ACC112 (cell line): ENCODE measurements at regions not wholly inside any gene's neighbourhood (a gene's known extent, or its start where the extent isn't known, plus 50 kb on each side); places are given as distances from the start of the nearest gene placed in this dataset.

Experiments
- H2AFZ ChIP-seq: fragments of 200-600 bp; sonication (generic); one replicate; pipeline ENCODE4 v1.6.0; 2017; ENCODE audit warnings: antibody characterized with exemption, low read length; ENCODE audit not compliant: unreplicated experiment
- H3K27ac ChIP-seq: fragments of 200-600 bp; sonication (generic); 2 replicates; pipeline ENCODE4 v1.5.1; 2014; ENCODE audit warnings: low read depth, mild to moderate bottlenecking, antibody characterized with exemption, low read length, moderate library complexity
- H3K27me3 ChIP-seq: fragments of 200-600 bp; sonication (generic); 2 replicates; pipeline ENCODE4 v1.6.1; 2014; ENCODE audit warnings: mild to moderate bottlenecking, antibody characterized with exemption, low read length, moderate library complexity, mixed read lengths; ENCODE audit not compliant: insufficient read depth
- H3K36me3 ChIP-seq: fragments of 200-600 bp; sonication (generic); 2 replicates; pipeline ENCODE4 v1.6.1; 2016; ENCODE audit warnings: mild to moderate bottlenecking, antibody characterized with exemption, low read length, moderate library complexity, mixed read lengths; ENCODE audit not compliant: insufficient read depth
- H3K4me1 ChIP-seq: fragments of 200-600 bp; sonication (generic); one replicate; pipeline ENCODE4 v1.6.1; 2016; ENCODE audit warnings: low read length, mixed read lengths; ENCODE audit not compliant: insufficient read depth, unreplicated experiment, control insufficient read depth
- H3K4me3 ChIP-seq: fragments of 200-600 bp; sonication (generic); 2 replicates; pipeline ENCODE4 v1.5.1; 2014; ENCODE audit warnings: mild to moderate bottlenecking, low read depth, low read length
- H3K79me2 ChIP-seq: fragments of 200-600 bp; sonication (generic); one replicate; pipeline ENCODE4 v1.6.0; 2016; ENCODE audit warnings: low read length; ENCODE audit not compliant: control insufficient read depth, unreplicated experiment, insufficient read depth

DNA sequence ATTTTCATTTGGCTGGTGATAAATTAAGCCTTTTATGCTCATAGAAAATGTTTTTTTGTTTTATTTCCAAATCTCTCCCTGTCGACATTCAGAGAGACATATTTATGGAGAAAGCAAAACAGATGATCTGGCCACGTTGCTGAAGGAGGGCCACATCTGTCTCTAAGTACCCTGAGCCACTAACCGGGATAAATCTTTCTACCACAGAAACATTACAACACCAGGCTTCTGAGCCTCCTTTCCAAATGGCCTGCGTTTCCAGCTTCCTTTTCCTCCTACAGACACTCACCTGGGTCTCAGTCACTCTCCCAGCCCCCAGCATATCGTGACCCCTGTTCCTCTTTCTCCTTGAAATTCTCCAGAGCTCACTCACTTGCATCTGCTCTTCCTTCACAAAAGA, 161.0 kb downstream of the ARRDC4 start:
- Histone ChIP-seq H3K4me1 (no peaks in the 10 kb centered on the region), H3K36me3 (no peaks in the 10 kb centered on the region), H3K79me2 (no peaks in the 10 kb centered on the region), H3K4me3 (no peak overlapping the region), H3K27ac (no peak overlapping the region), H2AFZ (no peak overlapping the region), H3K27me3 (no peaks in the 10 kb centered on the region)

DNA sequence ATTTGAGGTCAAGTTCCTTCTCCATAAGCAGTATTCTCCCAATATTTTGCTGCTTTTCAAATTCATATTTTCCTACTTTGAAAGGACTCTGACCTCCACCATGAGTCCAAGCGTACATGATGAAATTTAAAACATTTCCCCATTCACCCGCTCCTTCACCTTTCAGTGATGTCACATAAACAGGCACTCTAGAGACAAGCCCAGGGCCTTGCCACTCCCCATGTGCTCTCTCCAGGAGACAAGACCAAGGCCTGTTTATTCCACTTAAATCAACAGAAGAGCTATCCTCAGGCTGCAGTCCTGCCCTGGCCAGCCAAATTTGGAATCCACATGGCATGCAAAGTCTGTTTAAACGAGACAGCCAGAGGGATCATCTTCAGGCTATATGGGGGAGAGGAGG, 161.5 kb downstream of the ARRDC4 start:
- Histone ChIP-seq H3K36me3 (no peaks in the 10 kb centered on the region), H3K79me2 (no peaks in the 10 kb centered on the region), H2AFZ (no peak overlapping the region), H3K27ac (no peak overlapping the region), H3K27me3 (no peaks in the 10 kb centered on the region), H3K4me3 (no peak overlapping the region), H3K4me1 (no peaks in the 10 kb centered on the region)

DNA sequence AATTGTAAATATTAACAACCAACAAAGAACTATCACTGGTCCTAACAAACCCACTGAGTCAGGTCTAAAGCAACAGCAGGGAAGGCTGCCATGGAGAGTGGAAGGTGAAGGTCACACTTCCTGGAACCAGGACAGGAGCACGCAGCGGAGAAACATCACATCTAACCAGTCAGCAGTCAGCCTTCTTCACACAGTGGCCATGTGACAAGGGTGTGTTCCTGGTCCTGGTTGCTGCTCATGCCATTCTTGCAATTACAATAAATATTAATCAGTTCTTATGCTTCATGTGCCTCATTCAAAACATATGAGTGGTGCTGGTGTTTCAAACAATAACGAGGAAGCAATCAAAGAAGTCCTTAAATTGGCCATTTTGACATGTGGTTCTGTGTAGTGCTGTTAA, 162.8 kb downstream of the ARRDC4 start:
- Histone ChIP-seq H2AFZ (no peak overlapping the region), H3K79me2 (no peaks in the 10 kb centered on the region), H3K27ac (no peak overlapping the region), H3K4me1 (no peaks in the 10 kb centered on the region), H3K27me3 (no peaks in the 10 kb centered on the region), H3K4me3 (no peak overlapping the region), H3K36me3 (no peaks in the 10 kb centered on the region)

DNA sequence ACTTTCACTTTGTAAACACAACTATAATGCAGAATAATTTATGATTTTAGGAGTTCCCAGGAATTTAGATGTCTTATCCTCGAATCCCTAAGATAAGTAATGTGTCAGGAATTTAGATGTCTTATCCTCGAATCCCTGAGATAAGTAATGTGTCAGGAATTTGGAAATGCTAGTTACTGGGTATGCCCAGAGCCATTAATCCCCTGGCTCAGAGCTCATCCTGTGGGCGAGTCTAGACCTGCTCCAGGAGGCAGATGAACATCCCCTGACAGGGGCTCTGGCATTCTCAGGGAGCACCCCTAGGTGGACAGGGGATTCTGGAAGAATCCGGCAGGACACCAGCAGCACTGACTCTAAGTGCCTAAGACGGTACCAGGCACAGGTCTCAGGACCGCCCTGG, 163.3 kb downstream of the ARRDC4 start:
- Histone ChIP-seq H3K4me3 (no peak overlapping the region), H3K27ac (no peak overlapping the region), H3K27me3 (no peaks in the 10 kb centered on the region), H2AFZ (no peak overlapping the region), H3K79me2 (no peaks in the 10 kb centered on the region), H3K4me1 (no peaks in the 10 kb centered on the region), H3K36me3 (no peaks in the 10 kb centered on the region)

DNA sequence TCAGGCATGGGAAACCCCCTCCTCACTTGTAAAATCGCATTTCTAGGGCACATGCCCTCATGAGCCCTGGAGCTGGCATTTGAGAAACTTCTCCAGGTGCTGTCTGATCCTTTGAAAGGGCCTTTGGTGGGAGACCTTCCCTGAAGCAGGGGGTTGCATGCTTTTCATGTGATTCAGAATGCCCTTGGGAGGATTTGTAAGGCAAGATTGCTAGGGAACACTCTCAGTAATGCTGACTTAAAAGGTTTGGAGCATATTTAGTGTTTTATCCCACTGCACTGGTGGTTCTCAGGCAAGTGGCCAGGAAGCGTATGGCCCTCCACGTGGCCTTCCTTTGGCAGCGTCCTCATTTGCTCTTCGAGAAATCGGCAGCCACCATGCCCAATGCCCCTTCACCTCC, 164.1 kb downstream of the ARRDC4 start:
- H3K4me1 ChIP-seq: no peaks in the 10 kb centered on the region
- no peak overlapping the region for H2AFZ ChIP-seq
- no peak overlapping the region for H3K27ac ChIP-seq
- no peak overlapping the region for H3K4me3 ChIP-seq
- no peaks in the 10 kb centered on the region for H3K36me3 ChIP-seq
- H3K79me2 ChIP-seq: no peaks in the 10 kb centered on the region
- no peaks in the 10 kb centered on the region for H3K27me3 ChIP-seq

DNA sequence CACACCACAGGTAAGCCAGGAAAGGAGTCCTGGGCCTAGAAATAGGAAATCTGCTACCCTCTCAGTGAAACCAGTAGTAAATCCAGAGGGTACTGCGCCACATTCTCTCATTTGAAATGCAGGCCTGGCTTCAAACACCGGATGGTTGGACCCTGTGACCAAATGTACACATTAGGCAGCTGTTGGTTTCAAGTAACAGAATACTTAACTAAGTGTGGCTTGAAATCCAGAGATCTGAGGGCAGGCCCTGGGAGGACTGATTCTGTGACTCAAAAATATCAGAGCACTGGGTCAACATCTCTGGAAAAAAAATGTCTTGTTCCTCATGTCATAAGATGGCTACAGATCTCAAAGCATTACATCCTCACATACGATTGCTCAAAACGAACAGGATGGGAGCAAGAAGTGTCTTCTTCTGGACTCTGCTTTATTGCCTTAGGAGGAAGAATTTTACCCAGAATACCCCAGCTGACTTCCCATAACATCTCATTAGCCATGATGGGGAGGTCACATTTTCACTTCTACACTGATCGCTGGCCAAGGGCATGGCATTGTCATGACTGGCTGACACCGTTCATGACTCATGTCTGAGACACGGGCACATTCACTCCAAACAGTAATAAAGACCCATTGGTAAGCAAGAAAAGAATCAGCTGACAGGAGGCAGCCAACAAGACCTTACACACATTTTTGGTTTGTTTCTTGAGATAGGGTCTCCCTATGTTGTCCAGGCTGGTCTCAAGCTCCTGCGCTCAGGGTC, 166.0 kb downstream of the ARRDC4 start:
- Histone ChIP-seq H3K4me3 (no peak overlapping the region), H3K27me3 (no peaks in the 10 kb centered on the region), H3K27ac (no peak overlapping the region), H2AFZ (no peak overlapping the region), H3K4me1 (no peaks in the 10 kb centered on the region), H3K79me2 (no peaks in the 10 kb centered on the region), H3K36me3 (no peaks in the 10 kb centered on the region)

DNA sequence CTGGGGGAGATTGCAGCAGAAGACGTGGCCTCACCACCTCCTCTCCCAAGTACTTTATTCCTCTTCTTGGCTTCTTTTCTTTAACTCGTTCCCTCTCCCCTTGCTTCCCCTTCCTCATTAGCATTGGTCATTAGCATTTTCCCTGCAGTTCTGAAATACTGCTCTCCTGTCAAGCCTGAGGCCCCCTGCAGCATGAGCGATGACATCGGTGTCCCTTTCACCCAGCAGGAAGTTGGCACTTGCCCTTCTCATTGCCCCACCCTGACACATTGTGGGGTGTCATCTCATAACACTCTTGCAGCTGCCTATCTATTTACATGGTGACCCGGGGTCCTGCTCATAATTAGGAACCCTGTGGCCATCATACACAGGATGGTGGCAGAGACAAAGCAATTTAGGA, 167.1 kb downstream of the ARRDC4 start:
- H3K4me1 ChIP-seq: no peaks in the 10 kb centered on the region
- no peaks in the 10 kb centered on the region for H3K79me2 ChIP-seq
- H3K36me3 ChIP-seq: no peaks in the 10 kb centered on the region
- H3K27me3 ChIP-seq: no peaks in the 10 kb centered on the region
- H3K27ac ChIP-seq: no peak overlapping the region
- H2AFZ ChIP-seq: no peak overlapping the region
- H3K4me3 ChIP-seq: no peak overlapping the region

DNA sequence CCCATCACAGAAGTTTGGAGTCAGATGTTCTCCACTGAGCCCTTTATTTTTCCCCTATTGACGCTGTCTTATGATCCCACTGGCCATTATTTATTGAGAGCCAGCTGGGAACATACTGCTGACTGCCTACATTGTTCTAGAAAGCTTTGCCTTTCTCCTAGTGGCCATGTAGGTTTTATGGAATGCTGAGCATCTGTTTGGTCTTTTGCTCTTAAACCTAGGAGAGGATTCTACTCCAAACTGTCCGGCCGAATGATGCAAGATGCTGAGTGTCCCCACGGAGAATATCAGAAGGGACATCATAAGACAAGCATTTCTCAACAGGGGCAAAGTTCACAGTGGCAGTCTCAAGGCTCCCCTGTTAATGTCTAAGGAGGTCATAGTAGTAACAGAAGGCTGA, 171.4 kb downstream of the ARRDC4 start:
- Histone ChIP-seq H3K4me3 (no peak overlapping the region), H3K36me3 (no peaks in the 10 kb centered on the region), H3K79me2 (no peaks in the 10 kb centered on the region), H3K4me1 (no peaks in the 10 kb centered on the region), H3K27me3 (no peaks in the 10 kb centered on the region), H2AFZ (no peak overlapping the region), H3K27ac (no peak overlapping the region)

DNA sequence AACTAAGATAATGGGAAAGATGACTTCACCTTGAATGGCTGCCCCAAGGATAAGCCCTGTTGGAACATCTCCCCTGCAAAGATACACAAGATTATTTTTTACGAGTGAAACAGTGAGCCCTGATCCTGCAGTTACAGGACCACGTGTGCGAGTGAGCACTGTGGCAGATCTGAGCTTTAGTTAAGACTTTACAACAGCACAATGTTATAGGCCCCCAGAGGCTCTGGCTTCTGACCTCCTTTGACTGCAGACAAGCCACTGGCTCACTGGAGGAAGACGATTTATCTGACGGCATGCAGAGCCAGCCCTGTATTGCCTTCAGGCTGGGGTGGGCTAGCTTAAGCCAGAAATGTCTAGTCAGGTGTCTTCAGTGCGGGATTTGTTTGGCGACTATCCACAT, 174.4 kb downstream of the ARRDC4 start:
- no peaks in the 10 kb centered on the region for H3K36me3 ChIP-seq
- no peak overlapping the region for H2AFZ ChIP-seq
- no peaks in the 10 kb centered on the region for H3K27me3 ChIP-seq
- no peaks in the 10 kb centered on the region for H3K79me2 ChIP-seq
- no peaks in the 10 kb centered on the region for H3K4me1 ChIP-seq
- no peak overlapping the region for H3K27ac ChIP-seq
- no peak overlapping the region for H3K4me3 ChIP-seq

DNA sequence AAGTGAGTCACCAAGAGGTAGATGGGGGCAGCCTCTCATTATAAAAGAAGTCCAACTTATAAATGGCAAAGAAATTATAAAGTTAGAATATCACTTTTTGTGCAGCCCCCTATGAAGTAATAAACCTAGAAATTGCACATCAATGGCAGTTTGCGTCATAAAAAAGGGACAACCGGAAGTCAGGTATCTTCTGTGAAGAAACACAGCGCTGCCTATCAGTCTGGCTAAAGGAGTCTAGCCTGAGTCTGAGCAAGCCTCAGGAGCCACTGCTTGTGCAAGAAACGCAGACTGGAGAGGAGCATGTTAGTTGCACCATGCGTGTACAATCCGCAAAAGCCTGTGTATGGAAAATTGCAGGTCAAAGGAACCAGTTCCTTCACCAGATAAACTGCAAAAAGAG, 178.4 kb downstream of the ARRDC4 start:
- Histone ChIP-seq H3K36me3 (no peaks in the 10 kb centered on the region), H3K27ac (no peak overlapping the region), H3K79me2 (no peaks in the 10 kb centered on the region), H3K4me3 (no peak overlapping the region), H3K4me1 (no peaks in the 10 kb centered on the region), H2AFZ (no peak overlapping the region), H3K27me3 (no peaks in the 10 kb centered on the region)

DNA sequence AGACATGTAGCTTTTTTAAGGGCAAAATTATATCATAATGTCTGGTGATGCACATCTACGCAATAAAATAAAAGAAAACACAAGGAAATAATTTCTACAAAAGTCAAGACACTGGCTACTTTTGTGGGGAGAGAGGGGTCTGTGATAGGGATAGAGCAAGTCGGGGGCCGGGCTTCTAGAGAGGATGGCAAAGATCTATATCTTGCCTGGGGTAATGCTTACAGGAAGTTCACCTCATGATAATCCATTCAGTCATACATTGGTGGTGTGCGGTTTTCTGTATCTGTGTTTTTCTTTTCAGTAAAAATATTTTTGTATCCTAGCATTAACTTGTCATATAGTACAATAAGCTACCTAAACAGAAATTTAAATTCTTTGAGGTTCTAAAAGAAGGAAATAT, 178.8 kb downstream of the ARRDC4 start:
- H3K4me1 ChIP-seq: no peaks in the 10 kb centered on the region
- H2AFZ ChIP-seq: no peak overlapping the region
- no peak overlapping the region for H3K4me3 ChIP-seq
- no peaks in the 10 kb centered on the region for H3K79me2 ChIP-seq
- H3K36me3 ChIP-seq: no peaks in the 10 kb centered on the region
- no peak overlapping the region for H3K27ac ChIP-seq
- H3K27me3 ChIP-seq: no peaks in the 10 kb centered on the region
